Neural cell (in vitro differentiated cells): ENCODE measurements at regions not wholly inside any gene's neighbourhood (a gene's known extent, or its start where the extent isn't known, plus 50 kb on each side); places are given as distances from the start of the nearest gene placed in this dataset.
"Not testable (repeated sequence)": the region's sequence is repeated elsewhere in the genome, so short reads cannot be mapped to it uniquely, and the experiment has no call there.

ENCODE experiments used
- H2AFZ ChIP-seq: fragments of 200-600, 300-800 bp; sonication (generic), shearing (Covaris generic); 2 replicates; pipeline ENCODE4 v1.6.0; 2014; ENCODE audit warnings: low read depth, mild to moderate bottlenecking, antibody characterized with exemption, low read length, moderate library complexity
- H3F3A ChIP-seq: fragments of 200-600 bp; shearing (Covaris generic); 2 replicates; pipeline ENCODE4 v1.6.1; 2016; ENCODE audit warnings: mild to moderate bottlenecking, moderate library complexity, mixed read lengths, antibody characterized with exemption, low read length; ENCODE audit not compliant: insufficient read depth, poor library complexity, severe bottlenecking
- H3K27ac ChIP-seq: fragments of 200-600, 300-800 bp; sonication (generic), shearing (Covaris generic); 2 replicates; pipeline ENCODE4 v1.5.1; 2014; ENCODE audit warnings: mild to moderate bottlenecking, low read length, moderate library complexity
- H3K27me3 ChIP-seq: fragments of 300-800, 200-600 bp; sonication (generic), shearing (Covaris generic); 2 replicates; pipeline ENCODE4 v1.6.0; 2014; ENCODE audit warnings: mild to moderate bottlenecking, low read depth, low read length, moderate library complexity; ENCODE audit not compliant: insufficient read depth
- H3K36me3 ChIP-seq: fragments of 300-800, 200-600 bp; sonication (generic), shearing (Covaris generic); 2 replicates; pipeline ENCODE4 v1.5.1; 2014; ENCODE audit warnings: mild to moderate bottlenecking, antibody characterized with exemption, low read length, moderate library complexity; ENCODE audit not compliant: insufficient read depth
- H3K4me2 ChIP-seq: fragments of 300-800, 200-600 bp; sonication (generic), shearing (Covaris generic); 2 replicates; pipeline ENCODE4 v1.6.0; 2014; ENCODE audit warnings: mild to moderate bottlenecking, low read length
- H3K4me3 ChIP-seq: fragments of 300-800, 200-600 bp; sonication (generic), shearing (Covaris generic); 2 replicates; pipeline ENCODE4 v1.5.1; 2014; ENCODE audit warnings: mild to moderate bottlenecking, low read length, moderate library complexity
- H3K79me2 ChIP-seq: fragments of 200-600 bp; shearing (Covaris generic); replicated peaks from 2 replicates; pipeline ENCODE4 v1.6.0; 2014; ENCODE audit warnings: mild to moderate bottlenecking, low read length, moderate library complexity; ENCODE audit not compliant: insufficient read depth
- H3K9ac ChIP-seq: fragments of 300-800, 200-600 bp; sonication (generic), shearing (Covaris generic); 2 replicates; pipeline ENCODE4 v1.6.1; 2016; ENCODE audit warnings: mild to moderate bottlenecking, low read length, mixed read lengths
- H3K9me2 ChIP-seq: fragments of 200-600 bp; shearing (Covaris generic); 2 replicates; pipeline ENCODE4 v1.6.1; 2016; ENCODE audit warnings: mild to moderate bottlenecking, low read length, mixed read lengths; ENCODE audit not compliant: insufficient read depth
- H3K9me3 ChIP-seq: fragments of 200-600, 300-800 bp; sonication (generic), shearing (Covaris generic); 2 replicates; pipeline ENCODE4 v1.6.1; 2016; ENCODE audit warnings: mild to moderate bottlenecking, mixed run types, low read length, moderate library complexity, mixed read lengths
- H4K20me1 ChIP-seq: fragments of 200-600 bp; shearing (Covaris generic); 2 replicates; pipeline ENCODE4 v1.6.1; 2016; ENCODE audit warnings: mild to moderate bottlenecking, mixed run types; ENCODE audit not compliant: insufficient read depth
- EP300 ChIP-seq: fragments of 450-650 bp; conservative IDR thresholded peaks from 2 replicates; pipeline ENCODE4 v1.6.1; 2014; ENCODE audit warnings: antibody characterized with exemption, mild to moderate bottlenecking, moderate library complexity; ENCODE audit not compliant: poor library complexity, severe bottlenecking
- EZH2 ChIP-seq: fragments of 200-600, 300-800 bp; shearing (Covaris generic), sonication (generic); IDR thresholded peaks from 2 replicates; pipeline ENCODE4 v1.6.1; 2014; ENCODE audit warnings: antibody characterized with exemption, low read length, borderline replicate concordance, mild to moderate bottlenecking; ENCODE audit not compliant: insufficient read depth, poor library complexity, severe bottlenecking
- MXI1 ChIP-seq: fragments of 450-650 bp; conservative IDR thresholded peaks from 2 replicates; pipeline ENCODE4 v1.6.1; 2014; ENCODE audit warnings: antibody characterized with exemption, mild to moderate bottlenecking; ENCODE audit not compliant: poor library complexity, severe bottlenecking
- POLR2AphosphoS5 ChIP-seq: IDR thresholded peaks from 2 replicates; pipeline ENCODE4 v1.6.1; 2012
- RAD21 ChIP-seq: fragments of 450-650 bp; conservative IDR thresholded peaks from 2 replicates; pipeline ENCODE4 v1.6.1; 2014; ENCODE audit warnings: antibody characterized with exemption, mild to moderate bottlenecking, moderate library complexity
- SMC3 ChIP-seq: fragments of 450-650 bp; conservative IDR thresholded peaks from 2 replicates; pipeline ENCODE4 v1.6.1; 2014; ENCODE audit warnings: antibody characterized with exemption, mild to moderate bottlenecking, moderate library complexity; ENCODE audit not compliant: poor library complexity
- TAF1 ChIP-seq: IDR thresholded peaks from 2 replicates; pipeline ENCODE4 v1.6.1; 2012; ENCODE audit warnings: low read depth
- TF ChIP-seq, protein P1 (sequence below): fragments of 450-650 bp; IDR thresholded peaks from 2 replicates; pipeline ENCODE4 v1.5.1; 2014; ENCODE audit warnings: antibody characterized with exemption, mild to moderate bottlenecking, moderate library complexity; ENCODE audit not compliant: poor library complexity, severe bottlenecking
- TF ChIP-seq, protein P2 (sequence below): IDR thresholded peaks from 2 replicates; pipeline ENCODE4 v1.6.1; 2012; ENCODE audit warnings: borderline replicate concordance

GRCh38 chr15:98347001-98347400, 301.3 kb upstream of the IGF1R start:
- H2AFZ ChIP-seq = no peak overlapping the region
- H3K27me3 ChIP-seq = no peaks in the 10 kb centered on the region
- no peaks in the 10 kb centered on the region for H3F3A ChIP-seq
- no peak overlapping the region for H3K4me3 ChIP-seq
- no peaks in the 10 kb centered on the region for H4K20me1 ChIP-seq
- H3K9me3 ChIP-seq = no peaks in the 10 kb centered on the region
- TF ChIP-seq EP300 (no peak), RAD21 (no peak), SMC3 (no peak)
- TF ChIP-seq, protein P1, sequence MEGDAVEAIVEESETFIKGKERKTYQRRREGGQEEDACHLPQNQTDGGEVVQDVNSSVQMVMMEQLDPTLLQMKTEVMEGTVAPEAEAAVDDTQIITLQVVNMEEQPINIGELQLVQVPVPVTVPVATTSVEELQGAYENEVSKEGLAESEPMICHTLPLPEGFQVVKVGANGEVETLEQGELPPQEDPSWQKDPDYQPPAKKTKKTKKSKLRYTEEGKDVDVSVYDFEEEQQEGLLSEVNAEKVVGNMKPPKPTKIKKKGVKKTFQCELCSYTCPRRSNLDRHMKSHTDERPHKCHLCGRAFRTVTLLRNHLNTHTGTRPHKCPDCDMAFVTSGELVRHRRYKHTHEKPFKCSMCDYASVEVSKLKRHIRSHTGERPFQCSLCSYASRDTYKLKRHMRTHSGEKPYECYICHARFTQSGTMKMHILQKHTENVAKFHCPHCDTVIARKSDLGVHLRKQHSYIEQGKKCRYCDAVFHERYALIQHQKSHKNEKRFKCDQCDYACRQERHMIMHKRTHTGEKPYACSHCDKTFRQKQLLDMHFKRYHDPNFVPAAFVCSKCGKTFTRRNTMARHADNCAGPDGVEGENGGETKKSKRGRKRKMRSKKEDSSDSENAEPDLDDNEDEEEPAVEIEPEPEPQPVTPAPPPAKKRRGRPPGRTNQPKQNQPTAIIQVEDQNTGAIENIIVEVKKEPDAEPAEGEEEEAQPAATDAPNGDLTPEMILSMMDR = no peak
- H3K9me2 ChIP-seq = no peaks in the 10 kb centered on the region
- no peaks in the 10 kb centered on the region for H3K36me3 ChIP-seq
- H3K79me2 ChIP-seq = no peaks in the 10 kb centered on the region
- no peak overlapping the region for H3K9ac ChIP-seq
- no peak overlapping the region for H3K27ac ChIP-seq
- H3K4me2 ChIP-seq = no peak overlapping the region

- no peaks in the 10 kb centered on the region for H4K20me1 ChIP-seq
- no peaks in the 10 kb centered on the region for H3K9me3 ChIP-seq
- H2AFZ ChIP-seq = no peak overlapping the region
- H3K27ac ChIP-seq = no peak overlapping the region
- no peak overlapping the region for H3K4me3 ChIP-seq
- TF ChIP-seq, protein P1 = no peak
- no peak for TF ChIP-seq EZH2
- no peak for TF ChIP-seq RAD21
- no peak for TF ChIP-seq POLR2AphosphoS5
- no peak for TF ChIP-seq TAF1
- no peaks in the 10 kb centered on the region for H3K79me2 ChIP-seq
- no peaks in the 10 kb centered on the region for H3F3A ChIP-seq
- H3K27me3 ChIP-seq = no peaks in the 10 kb centered on the region
- no peaks in the 10 kb centered on the region for H3K9me2 ChIP-seq
- H3K36me3 ChIP-seq = no peaks in the 10 kb centered on the region
- no peak overlapping the region for H3K9ac ChIP-seq
- H3K4me2 ChIP-seq = no peak overlapping the region
These were observed 300.5 kb upstream of the IGF1R start for GRCh38 chr15:98347866-98348265.

- Histone ChIP-seq H3K36me3 (no peaks in the 10 kb centered on the region), H3F3A (no peaks in the 10 kb centered on the region), H3K27me3 (no peaks in the 10 kb centered on the region), H4K20me1 (no peaks in the 10 kb centered on the region), H3K9me2 (no peaks in the 10 kb centered on the region), H2AFZ (no peak overlapping the region), H3K4me2 (no peak overlapping the region), H3K4me3 (no peak overlapping the region), H3K9me3 (no peaks in the 10 kb centered on the region), H3K27ac (no peak overlapping the region), H3K79me2 (no peaks in the 10 kb centered on the region), H3K9ac (no peak overlapping the region)
- TF ChIP-seq, protein P2, sequence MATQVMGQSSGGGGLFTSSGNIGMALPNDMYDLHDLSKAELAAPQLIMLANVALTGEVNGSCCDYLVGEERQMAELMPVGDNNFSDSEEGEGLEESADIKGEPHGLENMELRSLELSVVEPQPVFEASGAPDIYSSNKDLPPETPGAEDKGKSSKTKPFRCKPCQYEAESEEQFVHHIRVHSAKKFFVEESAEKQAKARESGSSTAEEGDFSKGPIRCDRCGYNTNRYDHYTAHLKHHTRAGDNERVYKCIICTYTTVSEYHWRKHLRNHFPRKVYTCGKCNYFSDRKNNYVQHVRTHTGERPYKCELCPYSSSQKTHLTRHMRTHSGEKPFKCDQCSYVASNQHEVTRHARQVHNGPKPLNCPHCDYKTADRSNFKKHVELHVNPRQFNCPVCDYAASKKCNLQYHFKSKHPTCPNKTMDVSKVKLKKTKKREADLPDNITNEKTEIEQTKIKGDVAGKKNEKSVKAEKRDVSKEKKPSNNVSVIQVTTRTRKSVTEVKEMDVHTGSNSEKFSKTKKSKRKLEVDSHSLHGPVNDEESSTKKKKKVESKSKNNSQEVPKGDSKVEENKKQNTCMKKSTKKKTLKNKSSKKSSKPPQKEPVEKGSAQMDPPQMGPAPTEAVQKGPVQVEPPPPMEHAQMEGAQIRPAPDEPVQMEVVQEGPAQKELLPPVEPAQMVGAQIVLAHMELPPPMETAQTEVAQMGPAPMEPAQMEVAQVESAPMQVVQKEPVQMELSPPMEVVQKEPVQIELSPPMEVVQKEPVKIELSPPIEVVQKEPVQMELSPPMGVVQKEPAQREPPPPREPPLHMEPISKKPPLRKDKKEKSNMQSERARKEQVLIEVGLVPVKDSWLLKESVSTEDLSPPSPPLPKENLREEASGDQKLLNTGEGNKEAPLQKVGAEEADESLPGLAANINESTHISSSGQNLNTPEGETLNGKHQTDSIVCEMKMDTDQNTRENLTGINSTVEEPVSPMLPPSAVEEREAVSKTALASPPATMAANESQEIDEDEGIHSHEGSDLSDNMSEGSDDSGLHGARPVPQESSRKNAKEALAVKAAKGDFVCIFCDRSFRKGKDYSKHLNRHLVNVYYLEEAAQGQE = no peak
- no peak for TF ChIP-seq MXI1
- no peak for TF ChIP-seq SMC3
- TF ChIP-seq TAF1 = no peak
These were observed 298.1 kb upstream of the IGF1R start for GRCh38 chr15:98350276-98350675.

DNA sequence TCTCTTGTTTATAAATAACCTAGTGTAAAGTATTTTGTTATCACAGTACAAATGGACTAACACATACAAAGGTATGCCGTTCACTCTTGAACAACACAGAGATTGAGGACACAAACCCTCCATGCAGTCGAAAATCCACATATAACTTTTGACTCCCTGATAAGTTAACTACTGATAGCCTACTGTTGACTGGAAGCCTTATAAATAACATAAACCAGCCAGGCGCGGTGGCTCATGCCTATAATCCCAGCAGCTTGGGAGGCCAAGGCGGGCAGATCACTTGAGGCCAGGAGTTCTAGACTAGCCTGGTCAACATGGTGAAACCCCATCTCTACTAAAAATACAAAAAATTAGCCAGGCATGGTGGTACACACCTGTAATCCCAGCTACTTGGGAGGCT, 290.1 kb upstream of the IGF1R start:
- H3K4me3 ChIP-seq, H3K9me2 ChIP-seq, H2AFZ ChIP-seq, H3K27me3 ChIP-seq, H3K9ac ChIP-seq, H3F3A ChIP-seq, H3K36me3 ChIP-seq, H3K79me2 ChIP-seq, H3K9me3 ChIP-seq, H4K20me1 ChIP-seq, H3K4me2 ChIP-seq, H3K27ac ChIP-seq: not testable (repeated sequence)
